HTR-8/SVneo (cell line): ENCODE measurements at regions not wholly inside any gene's neighbourhood (a gene's known extent, or its start where the extent isn't known, plus 50 kb on each side); places are given as distances from the start of the nearest gene placed in this dataset.

Source experiments
- DNase-seq: peaks from one replicate; pipeline ENCODE4 v3.0.0; 2011; ENCODE audit warnings: low spot score, mixed read lengths; ENCODE audit not compliant: insufficient read length
- FAIRE-seq: peaks from 2 replicates; lab custom pipeline; 2011; peaks lifted over from hg19 to GRCh38; lab: Jason Lieb, UNC

DNA sequence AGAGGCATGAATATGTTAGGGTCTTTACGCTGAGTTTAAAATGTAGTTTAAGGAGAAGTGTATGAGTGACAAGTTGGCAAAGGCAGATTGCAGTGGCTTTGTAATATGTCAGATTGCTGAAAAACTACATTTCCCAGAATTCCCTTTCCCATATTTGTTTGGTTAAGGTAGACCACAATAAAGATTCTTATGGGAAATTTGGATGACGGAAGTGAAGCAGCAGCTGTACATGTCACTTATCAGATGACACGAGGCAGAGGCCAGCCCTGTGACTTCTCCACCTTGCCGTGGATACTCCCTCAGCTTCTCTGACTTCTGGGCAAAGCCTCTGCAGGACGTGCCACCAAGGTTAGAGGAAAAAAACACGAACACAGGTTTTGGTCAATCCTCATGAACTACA lies 229.7 kb upstream of the DKK2 start:
- DNase-seq = no peak
- no peak for FAIRE-seq

DNA sequence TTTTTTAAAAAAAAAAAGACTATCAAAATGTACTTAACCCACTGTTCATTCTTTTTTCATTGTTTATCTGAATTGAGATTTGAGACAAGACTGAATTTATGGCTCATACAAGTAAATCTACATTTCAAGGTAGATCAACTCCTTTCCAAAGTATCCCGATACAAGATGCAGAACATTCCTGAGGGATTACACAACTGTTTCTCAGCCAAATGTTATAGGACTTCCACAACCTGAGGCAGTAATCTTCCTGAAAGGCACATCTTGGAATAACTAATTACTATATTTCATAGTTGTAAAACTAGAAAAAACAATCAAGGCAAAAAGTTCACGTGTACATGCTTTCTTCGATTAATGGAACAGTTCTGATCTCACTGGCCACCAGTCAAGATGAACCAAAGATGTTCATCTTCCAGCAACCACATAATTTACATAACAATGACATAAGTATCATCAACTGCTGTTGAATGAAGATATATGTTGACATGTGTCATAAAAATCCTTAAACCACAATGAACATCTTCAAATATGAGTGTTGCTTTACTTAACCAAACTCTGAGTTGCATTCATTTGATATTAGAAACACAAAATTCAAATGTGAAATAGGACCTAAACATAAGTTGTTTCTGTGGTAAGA lies 225.2 kb upstream of the DKK2 start:
- DNase-seq = no peak
- FAIRE-seq = no peak

DNA sequence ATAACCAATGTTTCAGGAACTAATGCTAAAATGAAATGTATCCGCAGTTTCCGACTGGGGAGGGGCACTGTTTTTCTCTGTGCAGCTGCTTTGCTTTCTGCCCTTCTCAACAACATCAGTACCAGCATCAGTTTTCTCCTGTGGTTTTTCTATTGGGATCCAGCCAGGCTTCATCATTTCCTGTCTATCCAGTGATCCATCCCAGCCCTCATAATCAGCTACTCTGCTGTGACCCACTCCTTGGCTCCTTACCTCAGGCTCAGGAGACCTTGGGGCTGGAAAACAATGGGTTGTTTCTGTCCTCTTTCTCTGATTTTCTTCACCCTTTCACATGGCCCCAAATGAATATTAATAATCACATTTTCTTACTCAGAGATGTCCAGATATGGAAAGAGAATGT lies 222.2 kb upstream of the DKK2 start:
- no peak for FAIRE-seq
- DNase-seq = no peak

DNA sequence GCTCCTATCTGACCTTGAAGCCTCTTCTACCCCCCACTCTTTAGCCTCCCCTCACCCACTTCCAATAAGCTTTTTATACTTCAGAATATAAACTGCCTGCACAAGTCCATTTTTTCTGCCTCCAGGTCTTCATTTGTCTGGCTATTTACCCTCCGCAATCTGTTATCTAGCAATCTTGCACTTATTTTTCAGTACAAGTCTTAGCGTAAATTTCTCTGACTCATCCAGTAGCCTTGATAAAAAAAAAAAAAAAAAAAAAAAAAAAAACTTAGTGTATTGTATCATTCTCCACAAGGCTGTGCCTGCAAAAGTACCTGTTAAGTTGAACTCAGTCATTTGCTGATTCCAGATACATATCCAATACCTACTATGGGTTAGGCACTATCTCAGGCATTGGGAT lies 219.5 kb upstream of the DKK2 start:
- no peak for DNase-seq
- no peak for FAIRE-seq

DNA sequence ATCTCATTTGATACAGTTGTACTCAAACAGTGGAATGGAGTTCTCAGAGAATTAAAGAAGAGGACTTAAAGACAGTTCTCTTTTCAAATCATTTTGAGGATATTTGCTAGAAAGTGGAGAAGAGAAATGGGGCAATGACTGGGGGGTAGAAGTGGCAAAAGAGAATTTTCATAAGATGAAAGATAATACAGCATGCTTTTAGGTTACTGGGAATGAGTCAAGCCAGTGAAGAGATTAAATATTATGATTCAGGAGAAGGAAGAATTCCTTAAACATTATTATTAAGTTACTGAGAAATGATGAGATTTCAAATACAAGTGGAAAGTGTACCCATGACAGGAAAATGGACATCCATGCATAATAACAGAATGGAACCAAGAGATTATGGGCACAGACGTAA lies 219.0 kb upstream of the DKK2 start:
- FAIRE-seq = no peak
- no peak for DNase-seq

DNA sequence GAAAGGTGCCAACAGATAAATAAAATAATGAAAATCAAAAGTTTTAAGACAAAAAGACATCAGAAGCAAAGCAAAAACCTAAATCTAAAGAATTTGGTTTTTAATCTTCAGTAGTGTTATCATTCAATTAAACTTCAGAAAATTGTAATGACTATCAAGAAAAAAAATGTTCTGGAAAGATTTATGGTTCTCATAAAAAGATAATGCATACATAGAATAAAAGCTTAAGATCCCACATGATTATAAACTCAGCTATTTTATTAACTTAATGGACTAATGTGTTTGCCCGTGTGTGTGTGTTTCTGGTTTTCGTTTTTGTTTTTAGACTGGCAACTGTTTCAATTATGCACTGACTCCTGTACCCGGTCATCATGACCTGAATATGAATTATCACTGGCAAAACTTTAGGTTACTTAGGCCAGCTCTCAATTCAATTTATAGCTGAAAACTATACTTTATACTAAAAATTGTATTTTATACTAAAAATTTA lies 217.5 kb upstream of the DKK2 start:
- no peak for DNase-seq
- FAIRE-seq = no peak

DNA sequence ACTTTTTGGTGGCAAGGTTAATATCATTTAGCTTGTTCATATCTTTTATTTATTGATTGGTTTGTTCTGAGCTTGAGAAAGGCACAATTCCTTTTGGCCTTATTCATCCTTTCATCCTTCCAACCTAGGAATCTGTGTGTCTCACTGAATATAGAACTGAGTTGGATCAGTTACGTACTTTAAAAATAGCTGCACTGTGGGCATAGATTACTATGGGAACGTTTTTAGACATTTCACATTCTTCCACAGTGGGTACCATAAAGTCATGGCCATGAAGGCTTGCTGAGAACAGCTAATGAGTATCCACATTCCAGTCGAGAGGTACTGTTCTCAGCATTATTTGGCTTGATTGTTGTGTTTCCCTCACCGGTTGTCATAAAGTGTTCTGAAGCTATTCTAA lies 217.0 kb upstream of the DKK2 start:
- FAIRE-seq (no peak), DNase-seq (no peak)

DNA sequence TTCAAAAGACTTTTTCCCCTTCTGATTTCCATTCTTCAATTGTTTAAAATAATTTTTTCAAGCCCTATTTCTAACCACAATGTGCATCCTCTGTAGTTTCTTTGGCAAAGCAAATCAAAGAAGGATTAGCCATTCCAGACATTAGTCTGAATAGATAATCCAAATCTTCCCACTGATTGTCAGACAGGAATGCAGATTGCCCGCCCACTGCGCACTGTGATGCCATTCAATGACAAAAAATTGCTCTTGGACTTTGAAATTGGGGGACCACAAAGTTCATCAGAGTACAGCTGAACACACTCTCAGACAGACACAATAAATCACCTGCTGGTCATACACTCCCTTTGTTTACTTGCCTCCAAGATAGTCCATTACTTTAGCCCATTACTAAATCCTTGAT lies 216.5 kb upstream of the DKK2 start:
- FAIRE-seq (no peak), DNase-seq (no peak)

DNA sequence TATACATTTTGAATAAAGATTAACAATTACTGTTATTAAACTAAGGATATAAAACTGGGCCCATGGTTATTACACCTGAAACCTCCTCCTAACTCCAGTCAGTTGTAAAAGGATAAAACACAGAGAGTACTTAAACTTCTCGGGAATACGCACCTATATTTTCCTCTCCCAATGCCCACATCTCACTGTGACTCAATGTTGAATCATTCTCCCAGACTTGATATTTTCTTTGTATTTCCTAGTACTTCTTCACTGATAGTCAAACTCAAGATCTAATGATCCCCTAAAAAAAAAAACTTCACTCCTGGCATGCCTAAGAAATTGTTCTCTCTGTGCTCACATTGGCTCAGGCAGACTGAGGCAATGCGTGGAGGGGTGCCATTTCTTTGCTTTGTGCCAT lies 212.5 kb upstream of the DKK2 start:
- FAIRE-seq (no peak), DNase-seq (no peak)

DNA sequence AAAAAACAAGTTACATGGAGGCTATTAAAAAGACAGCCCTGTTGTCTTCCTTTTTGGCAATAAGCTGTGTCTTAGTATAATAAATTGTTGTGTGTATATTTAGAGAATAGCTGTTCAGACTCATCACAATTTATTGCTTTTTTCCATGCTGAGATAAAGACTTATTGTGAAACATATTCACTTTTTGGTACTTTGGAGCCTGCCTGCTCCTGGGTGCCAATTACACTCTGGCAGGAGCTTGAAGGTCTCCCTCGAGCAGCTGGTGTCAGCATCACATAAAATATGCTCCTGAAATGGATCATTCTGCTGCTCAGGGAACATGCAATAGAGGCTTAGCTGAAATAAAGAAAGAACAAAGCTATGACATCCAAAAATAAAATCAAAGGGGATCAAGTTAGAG lies 211.6 kb upstream of the DKK2 start:
- FAIRE-seq (no peak), DNase-seq (no peak)

DNA sequence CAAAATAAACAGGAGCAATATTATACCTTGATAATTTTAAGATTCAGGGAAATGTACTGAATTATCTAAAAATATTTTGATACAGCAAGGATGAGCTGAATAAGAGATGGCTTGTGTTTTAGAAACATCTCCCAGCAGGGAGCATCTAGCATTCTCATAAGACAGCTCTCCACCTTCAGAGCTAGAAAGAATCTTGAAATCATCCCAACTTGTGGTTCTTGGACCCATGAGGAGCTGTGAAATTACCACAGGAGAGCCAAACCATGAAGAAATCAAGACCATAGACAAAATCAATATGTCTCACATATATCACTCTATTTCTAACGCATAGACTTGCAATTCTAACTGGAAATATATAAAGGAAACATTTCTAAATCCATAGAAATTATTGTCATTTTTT lies 210.6 kb upstream of the DKK2 start:
- DNase-seq = no peak
- no peak for FAIRE-seq

DNA sequence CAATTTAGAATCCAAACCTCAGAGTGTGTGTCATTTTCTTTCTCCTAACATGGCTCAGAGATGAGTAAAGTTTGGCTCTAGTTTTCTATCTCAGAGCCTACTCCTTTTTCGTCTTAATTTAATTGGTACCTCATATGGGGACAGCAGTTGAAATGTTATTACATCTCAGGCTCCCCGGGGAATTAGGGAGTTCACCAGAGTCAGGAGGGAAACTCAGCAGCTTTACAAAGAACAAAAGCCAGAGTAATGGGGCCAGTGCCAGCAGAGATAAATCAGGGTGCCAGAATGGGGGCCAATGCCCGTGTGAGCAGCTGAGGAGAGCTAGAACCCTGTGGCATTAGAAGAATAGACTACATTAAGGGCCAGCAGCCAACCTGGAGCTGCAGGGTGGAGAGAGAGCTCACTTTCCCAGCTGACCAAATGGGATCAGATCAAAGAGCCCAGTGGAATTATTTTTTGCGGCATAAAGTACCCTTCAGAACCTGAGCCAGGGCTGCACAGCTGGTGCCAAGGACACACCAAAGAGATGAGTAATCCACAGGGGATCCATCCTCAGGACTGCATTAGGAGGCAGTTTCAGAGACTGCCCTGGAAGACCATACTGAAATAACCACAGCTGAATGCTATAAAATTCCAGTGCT lies 207.1 kb upstream of the DKK2 start:
- FAIRE-seq (no peak), DNase-seq (no peak)

DNA sequence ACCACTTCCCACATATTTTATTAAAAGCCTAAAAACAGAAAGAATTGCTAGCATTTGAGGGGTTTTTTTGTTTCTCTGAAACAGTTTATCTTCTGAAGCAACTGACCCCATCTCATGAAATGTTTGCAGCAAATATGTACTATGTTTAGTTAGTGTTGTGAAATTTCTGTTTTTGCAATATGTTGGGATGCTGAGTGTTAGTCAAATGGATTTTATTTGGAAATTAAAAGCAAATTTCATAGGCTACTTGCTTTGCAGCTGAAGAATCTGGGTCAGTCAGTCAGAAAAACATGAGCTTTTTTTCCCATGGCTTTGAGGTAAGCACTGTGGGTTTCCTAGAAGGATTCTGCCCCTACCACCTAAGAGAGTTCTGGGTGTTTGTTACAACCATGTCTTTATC lies 184.9 kb upstream of the DKK2 start:
- FAIRE-seq (no peak), DNase-seq (no peak)

DNA sequence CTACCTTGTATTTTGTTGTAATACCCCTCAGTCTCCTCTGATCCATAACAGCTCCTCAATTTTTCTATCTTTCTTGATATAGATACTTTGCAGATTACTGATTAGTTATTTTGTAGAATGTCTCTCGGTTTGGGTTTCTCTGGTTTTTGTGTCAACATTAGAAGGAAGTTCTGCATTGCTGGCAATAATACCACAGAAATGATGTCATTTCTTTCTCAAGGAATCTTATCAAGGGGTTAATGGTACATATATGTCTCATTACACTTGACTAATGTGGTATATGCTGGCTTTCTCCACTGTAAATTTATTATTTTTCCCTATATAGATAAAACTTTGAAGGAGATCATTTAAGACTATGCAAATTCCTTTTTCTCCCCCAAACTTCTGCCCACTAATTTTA lies 183.6 kb upstream of the DKK2 start:
- no peak for DNase-seq
- FAIRE-seq = no peak

DNA sequence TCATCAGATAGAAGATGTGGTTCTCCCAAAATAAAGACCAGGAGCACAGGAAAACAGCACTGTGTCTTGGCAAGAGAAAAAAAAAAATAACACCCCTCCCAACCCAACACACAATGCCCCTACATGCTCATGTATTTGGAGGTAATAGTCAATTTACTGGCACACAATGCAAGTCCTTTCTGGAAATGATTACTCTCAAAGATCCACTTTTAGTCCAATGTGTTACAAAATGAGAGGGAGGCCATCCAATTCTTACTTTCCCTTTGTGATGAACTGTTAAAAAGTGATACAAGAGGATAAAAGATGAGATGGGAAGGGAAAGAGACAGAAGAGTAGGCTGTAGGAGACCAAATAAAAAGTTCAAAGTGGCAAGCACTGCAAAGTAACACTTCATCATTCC lies 180.3 kb upstream of the DKK2 start:
- DNase-seq = no peak
- no peak for FAIRE-seq

DNA sequence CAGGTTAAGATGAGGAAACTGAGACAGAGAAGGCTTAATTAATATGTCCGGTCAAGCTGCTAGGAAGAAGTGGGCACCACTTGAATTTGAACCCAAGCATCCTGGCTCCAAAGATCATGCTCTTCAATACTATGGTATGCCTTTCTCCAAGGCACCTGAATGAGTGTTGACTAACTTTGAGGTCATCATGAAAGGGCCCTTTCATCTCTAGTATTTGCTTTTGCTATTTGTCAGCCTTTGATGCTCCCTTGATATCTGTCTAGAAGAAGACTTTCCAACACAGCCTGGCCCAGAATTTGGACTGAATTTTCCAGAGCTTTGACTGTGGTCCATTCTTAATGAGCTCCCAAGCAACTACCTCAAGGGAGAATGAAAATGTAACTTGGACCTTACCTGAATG lies 179.1 kb upstream of the DKK2 start:
- DNase-seq (no peak), FAIRE-seq (no peak)

DNA sequence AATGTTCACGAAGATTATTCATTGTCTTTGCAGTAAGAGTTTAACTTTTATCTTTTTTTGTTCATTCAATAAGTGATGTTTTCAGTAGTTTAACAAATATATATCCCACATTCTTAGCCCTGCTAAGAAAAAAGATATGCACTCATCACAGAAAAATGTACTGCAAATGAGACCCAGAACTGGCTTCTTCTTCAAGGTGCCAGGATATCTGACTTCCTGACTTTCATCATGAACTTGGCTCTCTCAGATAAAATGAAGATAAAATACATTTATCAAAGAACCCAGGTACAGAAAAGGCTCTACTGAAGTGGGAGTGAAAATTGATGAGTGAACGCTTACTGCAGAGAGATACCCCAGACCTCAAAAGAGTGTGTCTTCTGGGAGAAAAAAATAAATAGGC lies 177.8 kb upstream of the DKK2 start:
- DNase-seq (no peak), FAIRE-seq (no peak)

DNA sequence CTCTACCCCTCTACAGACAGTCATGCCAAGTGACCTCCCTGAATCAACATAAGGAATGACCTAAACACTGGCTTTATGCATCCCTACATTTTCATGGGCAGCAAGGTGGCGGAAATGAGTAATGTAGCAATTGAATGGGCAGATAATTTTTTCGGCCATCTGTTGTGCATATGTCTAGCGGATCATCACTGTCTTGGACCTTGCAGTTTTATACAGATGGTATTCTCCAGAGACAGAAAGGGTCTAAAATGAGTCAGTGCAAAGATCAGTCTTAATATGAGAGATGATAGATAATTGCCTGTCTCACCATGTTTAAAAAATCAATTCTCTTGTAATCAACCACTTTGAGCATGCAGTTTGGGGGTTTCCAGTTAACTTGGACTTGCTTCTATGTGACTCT lies 177.3 kb upstream of the DKK2 start:
- FAIRE-seq = no peak
- DNase-seq = no peak

DNA sequence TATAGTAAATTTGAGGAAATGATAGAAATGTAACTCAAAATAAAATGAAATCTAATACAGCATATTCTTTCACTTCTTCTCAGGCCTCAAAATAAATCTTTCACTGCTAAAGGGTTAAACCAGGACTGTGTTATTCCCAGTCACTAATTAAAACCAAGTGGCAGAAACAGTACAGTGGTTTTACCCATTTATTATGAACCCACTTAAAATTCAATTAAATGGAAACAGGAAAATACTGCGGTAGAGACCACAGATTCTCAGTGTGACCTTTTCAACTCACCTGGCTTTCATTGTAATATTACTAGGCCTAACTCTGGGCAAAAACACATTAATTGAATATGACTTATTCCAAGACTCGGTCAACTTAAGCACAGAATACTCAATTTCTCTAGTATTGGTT lies 176.5 kb upstream of the DKK2 start:
- no peak for DNase-seq
- FAIRE-seq = no peak

DNA sequence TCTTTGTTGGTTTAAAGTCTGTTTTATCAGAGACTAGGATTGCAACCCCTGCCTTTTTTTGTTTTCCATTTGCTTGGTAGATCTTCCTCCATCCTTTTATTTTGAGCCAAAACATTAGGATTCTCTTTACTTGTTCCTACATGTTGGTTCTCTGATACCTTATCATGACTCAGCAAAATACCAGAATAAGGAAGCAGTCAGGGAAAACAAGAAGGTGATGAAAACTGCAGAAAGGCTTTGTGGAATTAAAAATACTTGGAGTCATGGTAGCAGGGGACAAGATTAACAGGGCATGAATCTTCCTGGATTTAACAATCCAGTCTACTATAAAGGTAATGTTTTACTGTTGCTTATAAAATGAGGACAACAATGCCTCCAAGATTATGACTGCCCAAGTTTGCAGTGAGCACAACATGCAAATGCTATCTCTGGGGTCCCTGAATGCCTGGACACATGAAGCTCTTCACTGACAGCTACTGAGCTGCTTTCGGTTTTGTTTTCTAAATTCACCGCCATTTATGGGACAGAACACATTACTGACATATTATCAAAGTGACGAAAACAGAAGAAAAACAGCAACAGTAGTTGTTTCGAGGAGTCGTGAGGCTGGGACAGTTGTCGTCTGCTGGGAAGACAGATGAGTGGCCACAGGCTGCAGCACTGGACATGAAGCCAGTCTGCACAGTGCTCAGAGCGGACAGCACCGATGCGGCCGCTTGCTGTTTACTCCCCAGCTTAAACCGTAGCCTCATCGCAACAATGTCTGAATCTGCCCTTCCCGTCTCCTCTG lies 174.5 kb upstream of the DKK2 start:
- DNase-seq (no peak), FAIRE-seq (no peak)

DNA sequence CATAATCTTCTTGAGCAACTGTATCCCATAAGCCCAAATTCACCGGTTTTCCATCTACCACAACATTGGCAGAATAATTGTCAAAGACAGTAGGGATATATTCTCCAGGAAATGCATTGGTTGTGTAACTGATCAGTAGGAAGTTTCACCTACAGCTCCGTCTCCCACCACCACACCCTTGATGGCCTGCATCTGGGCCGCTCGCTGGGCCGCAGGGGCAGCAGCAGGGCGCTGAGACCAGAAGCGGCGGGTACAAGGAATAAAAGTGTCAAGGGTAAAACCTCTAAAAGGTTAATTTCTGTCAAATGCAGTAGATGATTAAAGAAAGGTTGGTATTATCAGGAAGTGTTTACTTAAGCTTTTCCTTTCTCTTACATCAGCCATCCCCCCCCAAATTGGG lies 167.6 kb upstream of the DKK2 start:
- DNase-seq (no peak), FAIRE-seq (no peak)

DNA sequence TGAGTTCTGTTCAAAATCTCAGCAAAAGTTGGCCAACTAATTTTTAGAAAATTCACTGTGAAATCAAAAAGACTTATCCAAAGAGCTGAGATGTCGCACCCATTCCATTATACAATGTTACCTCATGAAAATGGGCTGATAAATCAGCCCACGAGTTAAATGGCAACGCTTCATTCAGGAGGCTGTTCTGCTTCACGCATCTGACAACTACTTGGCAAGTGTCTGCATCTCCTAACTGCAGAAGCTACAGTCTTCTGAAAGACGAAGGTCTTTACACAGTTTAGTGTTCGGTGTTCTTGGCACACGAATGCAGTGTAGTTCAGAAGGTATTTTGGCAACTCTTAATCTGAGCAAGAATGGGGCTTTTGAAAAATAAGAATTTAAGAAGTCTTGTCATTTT lies 166.6 kb upstream of the DKK2 start:
- no peak for DNase-seq
- no peak for FAIRE-seq
